ENCODE measurements at regions not wholly inside any gene's neighbourhood (a gene's known extent, or its start where the extent isn't known, plus 50 kb on each side); places are given as distances from the start of the nearest gene placed in this dataset.
"Not testable (repeated sequence)": the region's sequence is repeated elsewhere in the genome, so short reads cannot be mapped to it uniquely, and the experiment has no call there.

DNA sequence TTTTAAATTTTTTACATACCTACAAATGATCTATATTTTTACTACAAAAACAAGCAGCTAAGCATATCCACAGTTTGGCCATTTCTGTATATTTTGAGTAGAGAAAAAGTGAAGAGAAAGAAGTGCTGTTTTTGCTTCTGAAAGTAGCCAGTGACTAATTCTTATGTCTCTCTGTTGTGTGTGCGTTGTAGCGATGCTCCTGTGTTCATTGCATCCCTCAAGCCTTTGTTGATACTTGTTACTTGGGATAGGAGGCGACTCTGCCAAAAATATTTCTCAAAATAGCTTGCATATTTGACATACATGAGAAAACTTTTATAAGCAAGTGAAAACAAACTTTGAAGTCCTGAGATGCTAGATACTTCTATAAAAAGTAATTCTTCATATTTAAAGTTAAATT lies 714.1 kb downstream of the FSCB start:
- Mint-ChIP-seq H3K27ac (ENCODE audit: unreplicated experiment) (no peak overlapping the region), H3K9me3 (no peaks in the 10 kb centered on the region), H3K36me3 (ENCODE audit: low read depth) (no peaks in the 10 kb centered on the region), H3K27me3 (ENCODE audit: low read depth) (no peaks in the 10 kb centered on the region), H3K4me3 (no peak overlapping the region), H3K4me1 (peaks cover 7% of the 10 kb centered on the region)
- TF ChIP-seq, protein P1, sequence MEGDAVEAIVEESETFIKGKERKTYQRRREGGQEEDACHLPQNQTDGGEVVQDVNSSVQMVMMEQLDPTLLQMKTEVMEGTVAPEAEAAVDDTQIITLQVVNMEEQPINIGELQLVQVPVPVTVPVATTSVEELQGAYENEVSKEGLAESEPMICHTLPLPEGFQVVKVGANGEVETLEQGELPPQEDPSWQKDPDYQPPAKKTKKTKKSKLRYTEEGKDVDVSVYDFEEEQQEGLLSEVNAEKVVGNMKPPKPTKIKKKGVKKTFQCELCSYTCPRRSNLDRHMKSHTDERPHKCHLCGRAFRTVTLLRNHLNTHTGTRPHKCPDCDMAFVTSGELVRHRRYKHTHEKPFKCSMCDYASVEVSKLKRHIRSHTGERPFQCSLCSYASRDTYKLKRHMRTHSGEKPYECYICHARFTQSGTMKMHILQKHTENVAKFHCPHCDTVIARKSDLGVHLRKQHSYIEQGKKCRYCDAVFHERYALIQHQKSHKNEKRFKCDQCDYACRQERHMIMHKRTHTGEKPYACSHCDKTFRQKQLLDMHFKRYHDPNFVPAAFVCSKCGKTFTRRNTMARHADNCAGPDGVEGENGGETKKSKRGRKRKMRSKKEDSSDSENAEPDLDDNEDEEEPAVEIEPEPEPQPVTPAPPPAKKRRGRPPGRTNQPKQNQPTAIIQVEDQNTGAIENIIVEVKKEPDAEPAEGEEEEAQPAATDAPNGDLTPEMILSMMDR (conservative IDR thresholded peaks at IDR 0.05): no peak
- DNase-seq (ENCODE audit: low read depth, low spot score): no peak

DNA sequence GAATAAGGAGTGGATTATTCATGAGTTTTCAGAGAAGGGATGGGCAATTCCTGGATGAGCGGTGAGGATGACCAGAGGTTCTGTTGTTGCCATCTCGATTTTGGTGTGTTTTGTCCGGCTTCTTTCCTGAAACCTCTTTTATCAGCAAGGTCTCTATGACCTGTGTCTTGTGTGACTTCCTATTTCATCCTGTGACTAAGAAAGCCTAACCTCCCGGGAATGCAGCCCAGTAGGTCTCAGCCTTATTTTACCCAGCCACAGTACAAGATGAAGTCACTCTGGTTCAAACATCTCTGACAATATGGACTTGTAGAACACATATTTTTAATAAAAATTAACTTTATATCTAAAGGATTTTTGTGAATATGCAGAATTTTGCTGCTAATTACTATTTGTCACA lies 716.4 kb downstream of the FSCB start:
- Mint-ChIP-seq H3K4me1 (peaks cover 3% of the 10 kb centered on the region), H3K36me3 (ENCODE audit: low read depth) (no peaks in the 10 kb centered on the region), H3K27ac (ENCODE audit: unreplicated experiment) (no peak overlapping the region), H3K4me3 (no peak overlapping the region), H3K27me3 (ENCODE audit: low read depth) (no peaks in the 10 kb centered on the region), H3K9me3 (no peaks in the 10 kb centered on the region)
- DNase-seq (ENCODE audit: low read depth, low spot score): no peak
- TF ChIP-seq, protein P1 (conservative IDR thresholded peaks at IDR 0.05): no peak

DNA sequence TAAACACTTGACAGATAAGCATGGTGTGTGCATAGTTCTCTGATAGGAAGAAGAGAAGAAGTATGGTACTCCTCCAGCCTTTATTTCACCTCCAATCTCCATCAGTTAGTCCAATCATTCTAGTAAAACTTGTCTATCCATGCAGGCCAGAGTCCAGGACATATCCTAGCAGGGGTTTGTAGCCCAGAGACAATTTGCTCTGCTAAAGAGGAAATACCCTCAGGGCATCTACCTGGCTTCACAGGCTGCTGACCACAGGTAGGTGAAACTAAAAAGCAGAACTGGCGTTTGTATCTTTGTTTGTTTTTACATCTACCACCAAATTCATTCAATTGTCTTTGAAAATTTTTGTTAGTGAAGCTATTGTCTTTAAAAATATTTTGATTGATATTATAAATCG lies 717.6 kb downstream of the FSCB start:
- H3K4me3 Mint-ChIP-seq: no peak overlapping the region
- no peak overlapping the region for H3K27ac Mint-ChIP-seq (ENCODE audit: unreplicated experiment)
- TF ChIP-seq, protein P1 (conservative IDR thresholded peaks at IDR 0.05): no peak
- no peaks in the 10 kb centered on the region for H3K9me3 Mint-ChIP-seq
- H3K4me1 Mint-ChIP-seq: peaks cover 3% of the 10 kb centered on the region
- H3K36me3 Mint-ChIP-seq (ENCODE audit: low read depth): no peaks in the 10 kb centered on the region
- H3K27me3 Mint-ChIP-seq (ENCODE audit: low read depth): no peaks in the 10 kb centered on the region
- no peak for DNase-seq (ENCODE audit: low read depth, low spot score)

DNA sequence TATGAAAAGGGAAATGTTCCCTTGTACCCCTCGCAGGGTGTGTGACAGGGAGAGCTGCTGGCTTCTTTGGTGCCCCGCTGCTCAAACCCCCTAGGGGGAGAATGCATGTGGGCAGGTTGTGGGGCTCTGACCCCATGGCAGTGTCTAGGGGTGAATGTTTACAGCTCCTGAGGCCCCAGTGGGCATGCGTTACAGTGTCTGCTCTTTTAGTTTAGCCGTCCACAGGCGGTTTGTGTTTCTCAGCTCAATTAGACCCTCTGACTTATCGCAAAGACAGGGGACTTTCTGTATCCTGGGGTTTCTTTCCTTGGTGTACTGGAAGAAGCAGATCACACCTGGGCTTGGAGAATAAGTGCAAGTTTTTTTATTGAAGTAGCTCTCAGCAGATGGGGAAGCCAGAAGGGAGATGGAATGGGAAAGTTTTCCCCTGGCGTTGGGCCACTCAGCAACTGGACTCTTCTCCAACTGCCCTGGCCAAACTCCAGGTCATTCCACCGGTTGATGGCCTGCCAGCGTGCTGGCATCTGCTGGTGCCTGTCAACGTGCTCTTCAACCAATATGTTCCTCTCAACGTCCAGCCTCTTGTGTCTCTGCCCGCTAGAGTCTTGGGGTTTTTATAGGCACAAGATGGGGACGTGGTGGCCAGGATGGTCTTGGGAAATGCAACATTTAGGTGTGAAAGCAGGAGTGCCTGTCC lies 720.9 kb downstream of the FSCB start:
- Mint-ChIP-seq H3K4me1 (peaks cover 3% of the 10 kb centered on the region), H3K36me3 (ENCODE audit: low read depth) (no peaks in the 10 kb centered on the region), H3K4me3 (no peak overlapping the region), H3K27me3 (ENCODE audit: low read depth) (no peaks in the 10 kb centered on the region), H3K9me3 (no peaks in the 10 kb centered on the region), H3K27ac (ENCODE audit: unreplicated experiment) (no peak overlapping the region)
- TF ChIP-seq, protein P1 (conservative IDR thresholded peaks at IDR 0.05): no peak
- DNase-seq (ENCODE audit: low read depth, low spot score): no peak

DNA sequence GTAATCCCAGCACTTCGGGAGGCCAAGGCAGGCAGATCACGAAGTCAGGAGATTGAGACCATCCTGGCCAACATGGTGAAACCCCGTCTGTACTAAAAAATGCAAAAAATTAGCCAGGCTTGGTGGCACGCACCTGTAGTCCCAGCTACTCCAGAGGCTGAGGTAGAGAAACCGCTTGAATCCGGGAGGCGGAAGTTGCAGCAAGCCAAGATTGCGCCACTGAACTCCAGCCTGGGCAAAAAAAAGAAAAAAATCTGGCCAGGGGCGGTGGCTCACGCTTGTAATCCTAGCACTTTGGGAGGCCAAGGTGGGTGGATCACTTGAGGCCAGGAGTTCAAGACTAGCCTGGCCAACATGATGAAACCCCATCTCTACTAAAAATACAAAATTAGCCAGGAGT lies 722.7 kb downstream of the FSCB start:
- H3K27ac Mint-ChIP-seq (ENCODE audit: unreplicated experiment); DNase-seq (ENCODE audit: low read depth, low spot score); H3K9me3 Mint-ChIP-seq; H3K36me3 Mint-ChIP-seq (ENCODE audit: low read depth); H3K4me3 Mint-ChIP-seq; H3K27me3 Mint-ChIP-seq (ENCODE audit: low read depth): not testable (repeated sequence)
- H3K4me1 Mint-ChIP-seq: peaks cover 15% of the 10 kb centered on the region

DNA sequence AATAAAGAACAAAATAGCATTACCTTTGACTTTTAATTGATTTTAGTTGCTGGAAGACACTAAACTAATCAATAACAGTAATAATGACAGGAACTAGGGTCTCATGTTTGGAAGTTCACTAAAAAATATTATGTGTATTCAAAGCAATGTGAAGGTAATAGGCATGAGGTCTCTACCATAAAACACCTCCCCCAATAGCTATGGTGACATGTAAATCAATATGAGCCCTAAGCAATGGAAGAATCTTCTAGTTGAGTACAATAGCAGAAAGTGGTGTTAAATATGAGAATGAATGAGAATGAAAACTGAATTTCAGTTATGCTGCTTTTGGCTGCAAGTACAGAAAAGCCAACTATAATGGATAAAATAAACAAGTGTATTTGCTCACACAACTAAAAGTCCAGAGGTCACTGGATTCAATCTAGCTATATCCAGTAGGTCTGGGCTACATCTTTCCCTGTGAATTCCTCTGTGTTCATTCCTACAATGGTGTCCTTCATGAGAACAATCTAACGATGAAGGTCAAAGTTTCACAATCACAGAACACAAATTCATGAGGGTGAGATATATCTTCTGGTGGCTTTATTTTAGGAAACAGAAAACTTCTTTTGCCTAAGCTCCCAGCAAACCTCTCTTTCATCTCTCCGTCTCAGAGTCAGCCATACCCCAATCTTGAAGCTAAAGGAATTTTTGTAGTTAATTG lies 728.0 kb downstream of the FSCB start:
- Mint-ChIP-seq H3K9me3 (peaks cover 20% of the 10 kb centered on the region), H3K27ac (ENCODE audit: unreplicated experiment) (no peak overlapping the region), H3K27me3 (ENCODE audit: low read depth) (no peaks in the 10 kb centered on the region), H3K36me3 (ENCODE audit: low read depth) (no peaks in the 10 kb centered on the region), H3K4me1 (peaks cover 21% of the 10 kb centered on the region), H3K4me3 (no peak overlapping the region)
- TF ChIP-seq, protein P1 (conservative IDR thresholded peaks at IDR 0.05): no peak
- no peak for DNase-seq (ENCODE audit: low read depth, low spot score)

Data from neural crest cell (in vitro differentiated cells).